Duodenal mucosa (tissue), 2 donors: ENCODE measurements at regions not wholly inside any gene's neighbourhood (a gene's known extent, or its start where the extent isn't known, plus 50 kb on each side); places are given as distances from the start of the nearest gene placed in this dataset.

ENCODE experiments used
- H3K27ac ChIP-seq: one replicate; pipeline ENCODE4 v1.7.0; 2013; ENCODE audit warnings: low read depth, low read length
- H3K27me3 ChIP-seq, 2 donors: one replicate each; pipeline ENCODE4 v1.7.0; 2013; ENCODE audit warnings: low read length in 2 of 2, control low read depth in 1 of 2; ENCODE audit not compliant: insufficient read depth in 2 of 2, control insufficient read depth in 1 of 2
- H3K36me3 ChIP-seq, 2 donors: one replicate each; pipeline ENCODE4 v1.7.0; 2013; ENCODE audit warnings: low read length in 2 of 2, control low read depth in 1 of 2; ENCODE audit not compliant: insufficient read depth in 2 of 2, control insufficient read depth in 1 of 2
- H3K4me1 ChIP-seq, 2 donors: one replicate each; pipeline ENCODE4 v1.7.0; 2013; ENCODE audit warnings: low read length in 2 of 2, control low read depth in 1 of 2; ENCODE audit not compliant: insufficient read depth in 2 of 2, control insufficient read depth in 1 of 2
- H3K4me3 ChIP-seq, 2 donors: one replicate each; pipeline ENCODE4 v1.7.0; 2013; ENCODE audit warnings: low read length in 2 of 2, low read depth in 1 of 2
- H3K9ac ChIP-seq, 2 donors: one replicate each; pipeline ENCODE4 v1.7.0; 2013; ENCODE audit warnings: low read length in 2 of 2, low read depth in 1 of 2
- H3K9me3 ChIP-seq, 2 donors: one replicate each; pipeline ENCODE4 v1.7.0; 2013; ENCODE audit warnings: low read length in 2 of 2, control low read depth in 1 of 2; ENCODE audit not compliant: control insufficient read depth in 1 of 2

DNA sequence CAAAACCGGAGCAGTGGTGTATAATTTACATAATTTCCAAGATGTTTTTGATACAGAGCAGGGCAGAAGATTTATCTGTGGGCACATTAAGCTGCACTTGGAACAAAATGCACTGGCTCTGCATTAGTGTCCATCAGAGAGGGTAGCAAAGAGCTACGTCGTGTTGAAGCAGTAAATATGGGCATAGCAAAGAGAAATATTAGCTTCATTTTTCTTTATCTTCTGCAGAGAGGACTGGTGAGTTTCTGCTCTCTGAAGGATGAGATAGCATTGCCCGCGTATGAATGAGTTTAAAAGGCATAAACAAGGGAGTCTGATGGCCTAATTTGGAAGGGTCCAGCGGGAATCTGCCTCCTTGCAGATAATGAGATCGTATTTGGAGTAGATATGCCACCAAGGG is 227.8 kb upstream of the CDH11 start:
- Histone ChIP-seq H3K4me1 (no peaks in the 10 kb centered on the region), H3K4me3 (no peak overlapping the region)

DNA sequence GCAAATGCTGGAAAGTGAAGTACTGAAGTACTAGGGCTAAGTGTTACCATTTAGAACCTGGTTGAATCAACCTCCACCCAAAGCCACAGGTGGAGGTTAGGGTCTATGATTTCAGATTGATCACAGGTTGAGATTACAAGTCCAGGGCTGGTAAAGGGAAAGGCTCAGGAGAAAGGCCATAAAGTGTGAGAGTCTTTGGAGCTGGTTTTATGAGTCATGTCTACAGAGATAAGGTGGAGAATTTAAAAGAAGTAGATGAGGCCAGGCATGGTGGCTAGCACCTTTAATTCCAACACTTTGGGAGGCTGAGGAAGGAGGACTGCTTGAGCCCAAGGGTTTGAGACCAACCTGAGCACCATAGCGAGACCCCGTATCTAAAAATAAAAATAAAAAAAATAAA is 221.7 kb upstream of the CDH11 start:
- no peaks in the 10 kb centered on the region for H3K27me3 ChIP-seq
- H3K27ac ChIP-seq, result no peak overlapping the region
- peaks cover 3 to 5% of the 10 kb centered on the region in 2 donors for H3K9me3 ChIP-seq
- no peak overlapping the region for H3K9ac ChIP-seq
- no peaks in the 10 kb centered on the region for H3K36me3 ChIP-seq
- no peaks in the 10 kb centered on the region for H3K4me1 ChIP-seq
- H3K4me3 ChIP-seq, result no peak overlapping the region

More for the DNA sequence above, 227.8 kb upstream of the CDH11 start:
- H3K9ac ChIP-seq, result no peak overlapping the region
- H3K27me3 ChIP-seq, result no peaks in the 10 kb centered on the region
- no peak overlapping the region for H3K27ac ChIP-seq
- H3K36me3 ChIP-seq, result no peaks in the 10 kb centered on the region
- H3K9me3 ChIP-seq, result no peaks in the 10 kb centered on the region

DNA sequence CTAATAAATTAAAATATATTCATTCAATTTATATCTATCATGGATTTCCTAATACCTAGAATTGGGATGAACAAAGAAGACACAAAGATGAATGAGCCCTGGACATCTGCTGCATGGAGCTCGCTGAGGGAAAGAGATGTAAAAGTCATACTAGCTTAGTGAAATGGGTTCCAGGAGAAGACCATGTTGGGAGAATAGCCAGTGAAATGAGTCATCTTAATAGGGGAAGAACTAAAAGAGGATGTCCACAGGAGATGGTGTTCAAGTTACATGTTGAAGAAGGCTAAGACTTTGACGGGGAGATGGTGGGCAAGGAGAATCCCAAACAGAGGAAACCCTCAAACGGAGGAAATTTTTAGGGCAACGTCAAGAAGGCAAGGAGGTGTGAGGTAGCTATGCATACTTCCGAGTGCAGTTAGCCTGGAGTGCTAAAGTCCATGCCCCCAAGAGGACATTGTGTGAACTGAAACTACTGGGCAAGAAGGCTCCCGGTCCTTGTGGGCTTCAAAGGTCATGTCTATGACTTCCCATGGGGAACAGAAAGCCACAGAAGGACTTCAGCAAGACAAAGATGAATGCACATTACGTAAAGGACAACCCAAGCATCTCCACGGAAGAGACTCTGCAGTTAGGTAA is 220.5 kb upstream of the CDH11 start:
- H3K9ac ChIP-seq, result no peak overlapping the region
- no peaks in the 10 kb centered on the region for H3K4me1 ChIP-seq
- H3K27ac ChIP-seq, result no peak overlapping the region

DNA sequence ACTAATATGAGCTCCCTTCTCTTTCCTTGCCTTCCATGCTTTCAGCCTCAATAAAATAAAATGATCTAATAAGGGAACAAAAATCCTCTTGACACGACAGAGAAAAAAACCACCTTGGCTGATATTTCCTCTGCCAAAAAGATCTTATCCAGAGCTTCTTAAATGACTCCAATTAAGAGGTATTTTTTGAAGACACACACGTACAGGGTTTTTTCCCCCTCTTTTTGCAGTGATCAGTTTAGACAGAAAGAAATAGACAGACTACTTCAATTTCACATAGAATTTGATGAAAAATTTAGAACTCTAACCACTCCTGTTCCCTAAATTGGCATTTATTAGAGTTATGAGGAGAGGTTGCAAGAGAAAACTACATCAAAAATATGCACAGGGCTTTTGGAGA is 217.2 kb upstream of the CDH11 start:
- no peaks in the 10 kb centered on the region for H3K27me3 ChIP-seq
- H3K4me3 ChIP-seq, result no peak overlapping the region
- H3K9me3 ChIP-seq, result peaks cover 3 to 5% of the 10 kb centered on the region in 2 donors
- H3K4me1 ChIP-seq, result no peaks in the 10 kb centered on the region
- H3K36me3 ChIP-seq, result no peaks in the 10 kb centered on the region
- H3K9ac ChIP-seq, result no peak overlapping the region
- no peak overlapping the region for H3K27ac ChIP-seq

More for the DNA sequence above, 220.5 kb upstream of the CDH11 start:
- Histone ChIP-seq H3K27me3 (no peaks in the 10 kb centered on the region), H3K9me3 (peaks cover 3 to 5% of the 10 kb centered on the region in 2 donors), H3K4me3 (no peak overlapping the region), H3K36me3 (no peaks in the 10 kb centered on the region)

DNA sequence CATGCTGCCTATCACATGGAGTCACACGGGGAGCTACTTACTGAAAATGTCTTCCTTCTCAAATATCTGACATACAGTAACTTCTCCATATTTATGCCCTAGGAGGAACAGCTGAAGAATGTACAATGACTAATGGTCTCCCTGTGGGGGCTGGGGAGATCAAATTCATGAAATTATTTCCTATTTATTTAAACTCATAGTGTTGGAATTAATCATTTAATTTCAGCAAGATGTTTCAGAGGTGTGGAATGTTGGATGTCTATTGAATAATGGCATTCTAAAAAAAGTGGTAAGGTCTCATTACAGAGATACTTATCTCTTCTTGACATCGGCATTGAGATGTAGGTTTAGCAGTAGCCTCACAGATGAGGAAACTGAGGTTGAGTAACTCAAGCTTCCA is 214.3 kb upstream of the CDH11 start:
- Histone ChIP-seq H3K27me3 (no peaks in the 10 kb centered on the region), H3K36me3 (no peaks in the 10 kb centered on the region), H3K4me1 (no peaks in the 10 kb centered on the region), H3K4me3 (no peak overlapping the region), H3K27ac (no peak overlapping the region), H3K9ac (no peak overlapping the region), H3K9me3 (no peaks in the 10 kb centered on the region)

DNA sequence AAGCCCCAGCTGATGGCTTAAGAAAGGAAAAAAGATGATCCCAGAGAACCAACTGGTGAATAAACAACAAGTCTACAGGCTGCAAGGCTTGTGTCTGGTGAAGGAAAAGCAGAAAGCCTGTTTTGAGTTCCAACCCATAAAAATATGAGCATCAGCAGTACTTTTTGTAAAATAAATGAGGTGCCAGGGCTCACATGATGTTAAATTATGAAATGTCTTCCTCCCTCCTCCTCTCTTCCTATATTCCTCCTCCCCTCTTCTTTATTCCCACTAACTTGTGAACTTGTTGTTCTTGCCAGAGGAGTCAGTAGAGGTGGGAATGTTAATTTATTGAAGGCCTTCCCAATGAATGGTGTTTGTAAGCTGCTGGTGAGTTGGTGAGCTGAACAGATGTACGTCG is 212.2 kb upstream of the CDH11 start:
- no peak overlapping the region for H3K27ac ChIP-seq
- H3K9me3 ChIP-seq, result peaks cover 0 to 4% of the 10 kb centered on the region in 2 donors
- no peaks in the 10 kb centered on the region for H3K4me1 ChIP-seq
- no peaks in the 10 kb centered on the region for H3K36me3 ChIP-seq
- no peaks in the 10 kb centered on the region for H3K27me3 ChIP-seq
- no peak overlapping the region for H3K9ac ChIP-seq
- no peak overlapping the region for H3K4me3 ChIP-seq

DNA sequence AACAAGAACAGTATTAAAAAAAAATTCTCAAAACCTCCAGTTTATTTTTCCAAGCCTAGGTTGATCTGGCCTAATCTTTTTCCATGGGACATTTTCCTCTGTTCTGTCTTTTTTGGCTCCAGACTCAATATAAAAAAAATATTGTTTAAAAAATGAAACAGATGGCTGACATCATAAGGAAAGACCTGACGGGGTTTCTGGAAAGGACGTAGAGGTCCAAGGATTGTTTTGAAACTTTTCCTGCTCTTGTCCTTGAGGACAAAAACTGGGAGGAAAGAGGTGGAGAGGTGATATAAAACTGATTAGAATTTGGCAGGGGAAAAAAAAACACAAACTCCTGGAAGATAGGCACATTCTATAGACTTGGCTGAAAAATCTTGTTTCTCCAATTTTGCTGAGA is 211.4 kb upstream of the CDH11 start:
- H3K4me3 ChIP-seq, result no peak overlapping the region
- no peaks in the 10 kb centered on the region for H3K27me3 ChIP-seq
- peaks cover 0 to 4% of the 10 kb centered on the region in 2 donors for H3K9me3 ChIP-seq
- H3K27ac ChIP-seq, result no peak overlapping the region
- no peaks in the 10 kb centered on the region for H3K36me3 ChIP-seq
- no peaks in the 10 kb centered on the region for H3K4me1 ChIP-seq
- no peak overlapping the region for H3K9ac ChIP-seq

DNA sequence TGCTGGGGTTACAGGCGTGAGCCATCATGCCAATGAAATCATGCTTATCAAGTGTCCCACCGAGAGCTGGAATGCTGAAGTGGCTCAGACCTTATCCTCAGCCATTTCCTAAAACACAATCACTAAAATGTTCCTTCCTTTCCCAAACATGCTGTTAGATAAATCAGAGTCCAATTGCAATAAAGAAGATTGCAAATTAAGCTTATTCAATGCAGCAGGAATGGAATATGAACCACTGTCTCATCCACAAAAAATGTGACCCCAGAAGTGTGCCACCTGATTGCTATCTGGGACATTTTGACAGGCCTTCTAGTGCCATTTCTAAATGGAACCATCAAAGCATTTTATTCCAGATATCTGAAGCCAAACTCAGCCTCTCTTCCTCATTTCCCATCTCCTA is 205.5 kb upstream of the CDH11 start:
- no peak overlapping the region for H3K27ac ChIP-seq
- no peaks in the 10 kb centered on the region for H3K36me3 ChIP-seq
- H3K4me1 ChIP-seq, result no peaks in the 10 kb centered on the region
- H3K4me3 ChIP-seq, result no peak overlapping the region
- peaks cover 0 to 7% of the 10 kb centered on the region in 2 donors for H3K9me3 ChIP-seq
- H3K9ac ChIP-seq, result no peak overlapping the region
- H3K27me3 ChIP-seq, result no peaks in the 10 kb centered on the region

DNA sequence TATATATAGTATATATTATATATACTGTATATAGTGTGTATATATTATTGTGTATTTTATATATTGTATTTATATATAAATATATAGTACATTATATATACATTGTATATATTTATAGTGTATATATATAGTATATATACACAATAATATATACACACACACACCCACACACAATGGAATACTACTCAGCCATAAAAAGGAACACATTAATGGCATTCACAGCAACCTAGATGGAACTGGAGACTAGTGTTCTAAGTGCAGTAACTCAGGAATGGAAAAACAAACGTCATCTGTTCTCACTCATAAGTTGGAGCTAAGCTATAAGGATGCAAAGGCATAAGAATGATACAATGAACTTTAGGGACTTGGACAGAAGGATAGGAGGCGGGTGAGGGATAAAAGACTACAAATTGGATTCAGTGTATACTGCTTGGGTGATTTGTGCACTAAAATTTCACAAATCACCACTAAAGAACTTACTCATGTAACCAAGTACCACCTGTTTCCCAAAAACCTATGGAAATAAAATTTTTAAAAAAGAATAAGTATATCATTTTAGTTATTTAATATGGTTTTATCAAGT is 201.9 kb upstream of the CDH11 start:
- Histone ChIP-seq H3K27me3 (no peaks in the 10 kb centered on the region), H3K27ac (no peak overlapping the region), H3K9ac (no peak overlapping the region), H3K4me1 (no peaks in the 10 kb centered on the region), H3K9me3 (peaks cover 0 to 3% of the 10 kb centered on the region in 2 donors), H3K4me3 (no peak overlapping the region), H3K36me3 (no peaks in the 10 kb centered on the region)

DNA sequence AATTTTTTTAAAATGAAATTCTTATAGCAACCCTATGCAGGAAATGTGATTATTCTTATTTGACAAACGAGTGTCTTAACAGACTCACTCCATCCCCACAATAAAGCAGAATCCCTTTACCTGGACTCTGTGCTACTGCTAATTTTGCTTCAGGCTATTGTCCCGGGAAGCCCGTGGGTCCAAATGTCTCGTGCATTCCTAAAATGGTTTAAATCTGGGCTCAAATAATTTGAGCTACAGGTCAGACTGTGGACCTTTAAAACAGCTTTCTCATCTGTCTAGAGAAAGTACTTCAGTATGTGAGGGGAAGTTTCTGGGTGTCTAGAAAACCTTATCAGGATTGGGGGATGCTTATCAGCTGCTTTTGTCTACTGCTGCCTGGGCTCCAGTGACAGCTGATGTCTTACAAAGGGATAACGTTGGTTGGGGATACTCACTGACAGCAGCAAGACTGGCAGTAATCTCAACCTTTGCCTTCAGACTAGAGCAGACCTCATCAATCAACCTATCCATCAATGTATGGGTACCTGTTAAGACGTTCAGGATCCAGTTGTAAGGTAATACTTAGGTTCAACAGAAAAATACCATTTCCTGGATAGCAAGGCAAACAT is 197.9 kb upstream of the CDH11 start:
- no peak overlapping the region for H3K4me3 ChIP-seq
- H3K9ac ChIP-seq, result no peak overlapping the region
- no peaks in the 10 kb centered on the region for H3K4me1 ChIP-seq
- H3K36me3 ChIP-seq, result no peaks in the 10 kb centered on the region
- no peaks in the 10 kb centered on the region for H3K27me3 ChIP-seq
- H3K27ac ChIP-seq, result no peak overlapping the region
- peaks cover 0 to 3% of the 10 kb centered on the region in 2 donors for H3K9me3 ChIP-seq
